Neural crest cell (in vitro differentiated cells): ENCODE measurements at regions not wholly inside any gene's neighbourhood (a gene's known extent, or its start where the extent isn't known, plus 50 kb on each side); places are given as distances from the start of the nearest gene placed in this dataset.

Source experiments
- DNase-seq: peaks from one replicate; pipeline ENCODE4 v3.0.0; 2021; ENCODE audit warnings: low read depth, mixed read lengths, low spot score
- H3K27ac Mint-ChIP-seq: one replicate; pipeline ENCODE4 v1.8.0; 2021; ENCODE audit warnings: mild to moderate bottlenecking, mixed read lengths; ENCODE audit not compliant: unreplicated experiment
- H3K27me3 Mint-ChIP-seq: 2 replicates; pipeline ENCODE4 v1.8.0; 2021; ENCODE audit warnings: low read depth, mild to moderate bottlenecking, mixed read lengths
- H3K36me3 Mint-ChIP-seq: 2 replicates; pipeline ENCODE4 v1.8.0; 2021; ENCODE audit warnings: low read depth, mild to moderate bottlenecking, mixed read lengths
- H3K4me1 Mint-ChIP-seq: 2 replicates; pipeline ENCODE4 v1.8.0; 2021; ENCODE audit warnings: mixed read lengths
- H3K4me3 Mint-ChIP-seq: one replicate; pipeline ENCODE4 v1.8.0; 2021; ENCODE audit warnings: mild to moderate bottlenecking, mixed read lengths
- H3K9me3 Mint-ChIP-seq: 2 replicates; pipeline ENCODE4 v1.8.0; 2021; ENCODE audit warnings: mixed read lengths
- TF ChIP-seq, protein P1 (sequence below): fragments of 200-600 bp; sonication (generic); conservative IDR thresholded peaks from 2 replicates; pipeline ENCODE4 v1.5.0; 2021; ENCODE audit warnings: antibody characterized with exemption, mild to moderate bottlenecking

GRCh38 chr16:79873825-79874224 is 273.3 kb upstream of the MAF start:
- no peak overlapping the region for H3K27ac Mint-ChIP-seq
- TF ChIP-seq, protein P1, sequence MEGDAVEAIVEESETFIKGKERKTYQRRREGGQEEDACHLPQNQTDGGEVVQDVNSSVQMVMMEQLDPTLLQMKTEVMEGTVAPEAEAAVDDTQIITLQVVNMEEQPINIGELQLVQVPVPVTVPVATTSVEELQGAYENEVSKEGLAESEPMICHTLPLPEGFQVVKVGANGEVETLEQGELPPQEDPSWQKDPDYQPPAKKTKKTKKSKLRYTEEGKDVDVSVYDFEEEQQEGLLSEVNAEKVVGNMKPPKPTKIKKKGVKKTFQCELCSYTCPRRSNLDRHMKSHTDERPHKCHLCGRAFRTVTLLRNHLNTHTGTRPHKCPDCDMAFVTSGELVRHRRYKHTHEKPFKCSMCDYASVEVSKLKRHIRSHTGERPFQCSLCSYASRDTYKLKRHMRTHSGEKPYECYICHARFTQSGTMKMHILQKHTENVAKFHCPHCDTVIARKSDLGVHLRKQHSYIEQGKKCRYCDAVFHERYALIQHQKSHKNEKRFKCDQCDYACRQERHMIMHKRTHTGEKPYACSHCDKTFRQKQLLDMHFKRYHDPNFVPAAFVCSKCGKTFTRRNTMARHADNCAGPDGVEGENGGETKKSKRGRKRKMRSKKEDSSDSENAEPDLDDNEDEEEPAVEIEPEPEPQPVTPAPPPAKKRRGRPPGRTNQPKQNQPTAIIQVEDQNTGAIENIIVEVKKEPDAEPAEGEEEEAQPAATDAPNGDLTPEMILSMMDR: no peak
- no peaks in the 10 kb centered on the region for H3K27me3 Mint-ChIP-seq
- H3K9me3 Mint-ChIP-seq: peaks cover 3% of the 10 kb centered on the region
- H3K4me3 Mint-ChIP-seq: no peak overlapping the region
- no peak for DNase-seq
- no peaks in the 10 kb centered on the region for H3K4me1 Mint-ChIP-seq
- no peaks in the 10 kb centered on the region for H3K36me3 Mint-ChIP-seq

DNA sequence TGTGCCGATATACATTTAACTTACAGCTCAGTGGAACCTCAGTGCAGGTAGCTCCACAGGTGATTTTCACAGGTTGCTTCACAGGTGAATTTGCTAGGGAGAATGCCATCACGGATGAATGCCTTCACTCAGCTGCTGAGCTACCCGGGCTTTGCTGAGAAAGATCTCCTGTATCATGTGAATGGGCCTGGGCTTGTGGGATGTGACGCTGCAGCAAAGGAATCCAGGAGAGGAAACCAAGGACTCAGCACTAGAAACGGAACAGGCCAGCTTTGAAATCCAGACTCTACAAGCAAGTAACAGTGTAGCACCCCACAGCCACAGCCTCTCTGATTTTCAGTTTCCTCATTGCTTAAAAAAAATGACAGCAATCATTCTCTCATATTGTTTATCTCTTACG is 271.4 kb upstream of the MAF start:
- Mint-ChIP-seq H3K27me3 (no peaks in the 10 kb centered on the region), H3K4me1 (no peaks in the 10 kb centered on the region), H3K27ac (no peak overlapping the region), H3K9me3 (peaks cover 3% of the 10 kb centered on the region), H3K36me3 (no peaks in the 10 kb centered on the region), H3K4me3 (no peak overlapping the region)
- TF ChIP-seq, protein P1: no peak
- no peak for DNase-seq

DNA sequence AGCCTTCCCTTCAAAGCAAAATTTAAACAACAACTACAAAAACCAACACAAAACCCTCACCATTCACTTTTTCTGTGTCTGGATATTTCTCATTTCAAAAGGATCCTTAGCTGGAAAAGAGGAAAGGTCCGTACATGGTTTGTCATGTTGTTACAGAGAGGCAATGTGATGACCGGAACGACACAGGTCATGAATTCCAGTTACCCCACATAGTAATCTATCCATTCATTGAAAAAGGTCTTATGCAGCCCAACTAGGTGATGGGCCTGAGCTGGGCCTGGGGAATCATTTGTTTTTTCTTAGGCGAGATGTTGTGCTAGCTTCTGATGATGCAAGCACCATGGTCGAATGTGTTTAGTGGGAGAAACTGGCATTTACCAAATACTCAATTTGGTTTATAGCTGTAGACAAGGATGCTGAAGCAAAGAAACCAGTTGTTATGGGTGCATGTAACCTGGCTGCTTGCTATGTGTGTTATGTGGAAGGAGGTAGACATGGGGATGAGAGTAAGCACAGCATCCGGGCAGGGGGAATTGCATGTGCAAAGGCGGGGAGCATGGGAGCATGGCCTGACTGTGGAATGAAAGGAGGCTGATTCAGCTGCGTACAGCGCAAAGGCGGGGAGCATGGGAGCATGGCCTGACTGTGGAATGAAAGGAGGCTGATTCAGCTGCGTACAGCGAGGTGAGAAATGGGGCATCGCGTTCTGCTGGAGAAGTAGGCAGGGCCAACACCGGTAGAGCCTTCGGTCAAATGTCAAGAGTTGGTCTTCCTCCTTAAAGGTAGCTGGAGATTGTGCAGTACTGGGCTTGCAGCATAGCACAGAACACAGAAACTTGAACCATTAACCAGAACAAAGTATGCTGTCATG is 269.7 kb upstream of the MAF start:
- Mint-ChIP-seq H3K36me3 (no peaks in the 10 kb centered on the region), H3K4me3 (no peak overlapping the region), H3K27ac (peak overlapping the region; percentile 9), H3K27me3 (no peaks in the 10 kb centered on the region), H3K4me1 (no peaks in the 10 kb centered on the region), H3K9me3 (peaks cover 3% of the 10 kb centered on the region)
- no peak for DNase-seq
- TF ChIP-seq, protein P1: no peak

DNA sequence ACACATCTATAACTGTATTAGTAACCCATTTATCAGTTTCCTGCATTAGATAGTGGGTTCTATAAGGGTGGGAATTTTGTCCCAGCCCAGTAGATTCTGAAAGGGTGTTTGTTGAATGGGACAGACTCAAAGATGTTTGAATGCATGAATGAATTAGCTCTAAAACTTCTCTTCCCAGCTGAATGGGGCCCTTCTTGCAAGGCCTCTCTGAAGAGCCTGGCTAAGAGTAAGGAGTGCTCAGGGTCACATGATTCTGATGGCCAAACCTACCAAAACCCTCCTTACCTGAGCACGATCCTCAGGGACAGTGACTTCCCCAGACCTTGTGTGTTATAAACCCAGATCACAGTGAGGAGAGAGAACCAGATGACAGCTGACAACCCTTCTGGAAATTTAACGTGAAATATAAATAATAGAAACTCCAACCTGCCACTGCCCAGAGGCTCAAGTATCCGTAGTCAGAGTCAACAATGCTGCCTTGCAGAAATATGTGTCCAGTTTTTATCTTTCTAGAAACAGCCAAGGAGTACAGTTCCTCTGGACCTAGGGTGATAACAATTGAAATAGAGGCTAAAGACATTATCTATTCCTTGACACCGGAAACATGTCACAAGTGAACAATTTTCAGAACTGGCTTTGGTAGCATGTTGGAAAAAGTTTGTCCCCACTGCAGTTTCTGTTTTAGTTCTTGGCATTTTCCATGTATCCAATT is 268.9 kb upstream of the MAF start:
- H3K27ac Mint-ChIP-seq: no peak overlapping the region
- no peak for DNase-seq
- H3K4me1 Mint-ChIP-seq: no peaks in the 10 kb centered on the region
- no peak overlapping the region for H3K4me3 Mint-ChIP-seq
- peaks cover 3% of the 10 kb centered on the region for H3K9me3 Mint-ChIP-seq
- H3K27me3 Mint-ChIP-seq: no peaks in the 10 kb centered on the region
- TF ChIP-seq, protein P1: no peak
- H3K36me3 Mint-ChIP-seq: no peaks in the 10 kb centered on the region

DNA sequence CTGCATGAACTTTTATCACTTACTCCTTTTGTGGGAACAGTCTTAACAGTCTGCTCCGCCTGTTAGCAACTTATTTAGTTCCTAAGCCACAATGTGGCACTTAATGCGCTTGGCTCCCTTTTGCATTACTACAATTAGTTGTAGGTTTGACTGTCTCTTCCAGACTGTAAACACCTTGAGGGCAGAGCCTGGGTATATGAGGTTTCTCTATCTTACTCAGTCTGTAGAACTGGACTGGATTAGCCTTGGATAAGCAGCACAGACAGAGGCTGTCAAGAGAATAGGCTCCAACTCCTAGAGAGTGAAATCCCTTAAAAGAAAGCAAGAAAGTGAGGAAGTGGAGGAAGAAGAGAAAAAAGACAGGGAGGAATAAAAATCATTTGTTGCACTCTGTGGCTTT is 268.3 kb upstream of the MAF start:
- DNase-seq: no peak
- Mint-ChIP-seq H3K36me3 (no peaks in the 10 kb centered on the region), H3K27ac (no peak overlapping the region), H3K27me3 (no peaks in the 10 kb centered on the region), H3K9me3 (peaks cover 3% of the 10 kb centered on the region), H3K4me3 (no peak overlapping the region), H3K4me1 (no peaks in the 10 kb centered on the region)
- TF ChIP-seq, protein P1: no peak
